SK-N-SH (cell line): ENCODE measurements at regions not wholly inside any gene's neighbourhood (a gene's known extent, or its start where the extent isn't known, plus 50 kb on each side); places are given as distances from the start of the nearest gene placed in this dataset.
A peak's percentile ranks its signal among the peaks of the same experiment; 100 is the strongest.

Experiments used
- CTCF ChIA-PET: fragments of 300-600, 350-600 bp; formaldehyde crosslinking; extraction: SDS; loops from one replicate; lab custom pipeline; 2021; lab: Yijun Ruan, JAX
- POLR2A ChIA-PET: fragments of 350-600 bp; sonication (Branson Sonifier 250); formaldehyde crosslinking; extraction: SDS; loops from one replicate; lab custom pipeline; 2020; ENCODE audit warnings: antibody characterized with exemption, inconsistent platforms; lab: Yijun Ruan, JAX
- DNase-seq: peaks from one replicate; pipeline ENCODE4 v3.0.0; 2012
- H2AFZ ChIP-seq: fragments of 200-600 bp; sonication (generic); 2 replicates; pipeline ENCODE4 v1.8.1; 2016; ENCODE audit warnings: antibody characterized with exemption, mild to moderate bottlenecking, low read depth
- H3F3A ChIP-seq: fragments of 200-600 bp; sonication (generic); replicated peaks from 2 replicates; pipeline ENCODE3; 2016; ENCODE audit warnings: antibody characterized with exemption, mild to moderate bottlenecking; ENCODE audit not compliant: insufficient read depth
- H3K27ac ChIP-seq, 2 experiments: fragments of 200-500 bp in 1 of 2; fragments of 200-600 bp in 1 of 2; sonication (Bioruptor generic) in 1 of 2; sonication (generic), shearing (Covaris generic) in 1 of 2; 2 replicates each; pipeline versions ENCODE4 v1.5.1 to v1.6.1; 2014 to 2016; ENCODE audit warnings: low read depth in 2 of 2, inconsistent platforms in 1 of 2, low read length in 1 of 2, mild to moderate bottlenecking in 1 of 2, mixed read lengths in 1 of 2
- H3K27me3 ChIP-seq: fragments of 200-600 bp; sonication (generic), shearing (Covaris generic); 2 replicates; pipeline ENCODE4 v1.6.1; 2016; ENCODE audit warnings: mixed run types; ENCODE audit not compliant: insufficient read depth
- H3K36me3 ChIP-seq, 2 experiments: fragments of 200-500 bp in 1 of 2; fragments of 200-600 bp in 1 of 2; sonication (Bioruptor generic) in 1 of 2; sonication (generic) in 1 of 2; replicated peaks in 1 of 2; 2 replicates each; pipeline versions ENCODE3 to v1.5.1; 2014 to 2016; ENCODE audit warnings: low read length in 1 of 2, mild to moderate bottlenecking in 1 of 2; ENCODE audit not compliant: insufficient read depth in 2 of 2, control insufficient read depth in 1 of 2
- H3K4me1 ChIP-seq, 2 experiments: fragments of 200-500 bp in 1 of 2; fragments of 200-600 bp in 1 of 2; sonication (Bioruptor generic) in 1 of 2; sonication (generic), shearing (Covaris generic) in 1 of 2; 2 replicates each; pipeline versions ENCODE4 v1.5.1 to v1.6.1; 2014 to 2016; ENCODE audit warnings: low read depth in 1 of 2, low read length in 1 of 2, mixed run types in 1 of 2; ENCODE audit not compliant: insufficient read depth in 2 of 2, control insufficient read depth in 1 of 2
- H3K4me2 ChIP-seq: fragments of 200-600 bp; sonication (generic), shearing (Covaris generic); 2 replicates; pipeline ENCODE4 v1.6.1; 2017; ENCODE audit warnings: mixed run types
- H3K4me3 ChIP-seq, 2 experiments: fragments of 200-500 bp in 1 of 2; fragments of 200-600 bp in 1 of 2; sonication (Bioruptor generic) in 1 of 2; sonication (generic), shearing (Covaris generic) in 1 of 2; 2 replicates each; pipeline versions ENCODE4 v1.5.1 to v1.8.1; 2014 to 2016; ENCODE audit warnings: low read depth in 2 of 2, inconsistent platforms in 1 of 2, low read length in 1 of 2, mild to moderate bottlenecking in 1 of 2, mixed read lengths in 1 of 2, moderate library complexity in 1 of 2
- H3K79me2 ChIP-seq: fragments of 200-600 bp; sonication (generic); 2 replicates; pipeline ENCODE4 v1.8.1; 2017; ENCODE audit warnings: mild to moderate bottlenecking; ENCODE audit not compliant: insufficient read depth
- H3K9ac ChIP-seq: fragments of 200-600 bp; sonication (generic); 2 replicates; pipeline ENCODE4 v1.6.1; 2017; ENCODE audit warnings: mixed run types
- H3K9me2 ChIP-seq: fragments of 200-600 bp; sonication (generic); 2 replicates; pipeline ENCODE4 v1.6.1; 2017; ENCODE audit warnings: mixed run types
- H3K9me3 ChIP-seq: fragments of 200-600 bp; sonication (generic); 2 replicates; pipeline ENCODE4 v1.6.1; 2017; ENCODE audit warnings: mixed run types, mild to moderate bottlenecking, moderate library complexity
- H4K20me1 ChIP-seq: fragments of 200-600 bp; sonication (generic); 2 replicates; pipeline ENCODE4 v1.6.1; 2017; ENCODE audit warnings: mild to moderate bottlenecking, mixed run types; ENCODE audit not compliant: insufficient read depth
- EP300 ChIP-seq, 2 experiments: IDR thresholded peaks; 2 replicates each; pipeline versions ENCODE4 v1.4.0 to v1.6.1; 2012; ENCODE audit warnings: borderline replicate concordance in 1 of 2, low read depth in 1 of 2, low read length in 1 of 2
- FOSL2 ChIP-seq: IDR thresholded peaks from 2 replicates; pipeline ENCODE4 v1.4.0; 2012; ENCODE audit warnings: low read depth, mild to moderate bottlenecking, moderate library complexity, borderline replicate concordance
- FOXM1 ChIP-seq: IDR thresholded peaks from 2 replicates; pipeline ENCODE4 v1.4.0; 2012; ENCODE audit warnings: low read depth, mild to moderate bottlenecking
- JUND ChIP-seq: IDR thresholded peaks from 2 replicates; pipeline ENCODE4 v1.4.0; 2012
- MEF2A ChIP-seq: IDR thresholded peaks from 2 replicates; pipeline ENCODE4 v1.4.0; 2012; ENCODE audit warnings: low read depth, borderline replicate concordance
- MXI1 ChIP-seq: IDR thresholded peaks from 2 replicates; pipeline ENCODE4 v1.6.1; 2012; ENCODE audit warnings: mild to moderate bottlenecking, low read depth, low read length, improper control_type of control experiment
- NFIC ChIP-seq: IDR thresholded peaks from 2 replicates; pipeline ENCODE4 v1.4.0; 2012; ENCODE audit warnings: borderline replicate concordance
- PBX3 ChIP-seq: IDR thresholded peaks from 2 replicates; pipeline ENCODE4; 2012
- RAD21 ChIP-seq: IDR thresholded peaks from 2 replicates; pipeline ENCODE4 v1.6.1; 2012; ENCODE audit warnings: mild to moderate bottlenecking, low read length
- SIN3A ChIP-seq: IDR thresholded peaks from 2 replicates; pipeline ENCODE4 v1.6.1; 2012; ENCODE audit warnings: low read depth, mild to moderate bottlenecking, low read length, moderate library complexity, borderline replicate concordance
- TCF12 ChIP-seq: IDR thresholded peaks from 2 replicates; pipeline ENCODE4 v1.4.0; 2012
- TEAD4 ChIP-seq: IDR thresholded peaks from 2 replicates; pipeline ENCODE4 v1.4.0; 2012; ENCODE audit warnings: mild to moderate bottlenecking, borderline replicate concordance; ENCODE audit not compliant: insufficient read depth
- YY1 ChIP-seq: IDR thresholded peaks from 2 replicates; pipeline ENCODE4 v1.4.0; 2012; ENCODE audit warnings: low read depth, mild to moderate bottlenecking
- TF ChIP-seq, protein P1 (sequence below): IDR thresholded peaks from 2 replicates; pipeline ENCODE4 v1.6.1; 2012; ENCODE audit warnings: mild to moderate bottlenecking, low read depth, low read length, moderate library complexity
- TF ChIP-seq, protein P2 (sequence below): IDR thresholded peaks from 2 replicates; pipeline ENCODE4 v1.4.0; 2012; ENCODE audit warnings: low read depth, borderline replicate concordance

- H3F3A ChIP-seq: peaks cover 12% of the 10 kb centered on the region
- H3K4me3 ChIP-seq: no peak overlapping the region
- no peaks in the 10 kb centered on the region for H3K9me2 ChIP-seq
- peak overlapping the region in 1 of 2 experiments; percentile 94; a peak in 2 of 4 replicates for H3K27ac ChIP-seq
- H2AFZ ChIP-seq: peak overlapping the region; percentile 7; the same call in 1 of the 2 replicates
- no peaks in the 10 kb centered on the region for H4K20me1 ChIP-seq
- no peaks in the 10 kb centered on the region for H3K27me3 ChIP-seq
- H3K79me2 ChIP-seq: no peaks in the 10 kb centered on the region
- peaks cover 12% of the 10 kb centered on the region for H3K9me3 ChIP-seq
- H3K4me2 ChIP-seq: peak overlapping the region; percentile 19; the same call in 1 of the 2 replicates
- peak overlapping the region; percentile 25; the same call in 1 of the 2 replicates for H3K9ac ChIP-seq
- peaks cover 4 to 6% of the 10 kb centered on the region in 2 experiments; a peak in 1 of 4 replicates for H3K4me1 ChIP-seq
- H3K36me3 ChIP-seq: peaks cover 0 to 6% of the 10 kb centered on the region in 2 experiments
- TF ChIP-seq PBX3: peak; percentile 71
- TF ChIP-seq MEF2A: peak; percentile 85
- TF ChIP-seq FOSL2: peak; percentile 51; the same call in 1 of the 2 replicates
- TF ChIP-seq RAD21: no peak
- TF ChIP-seq NFIC: peak; percentile 79
- peak in 1 of 2 experiments; percentile 84; a peak in 2 of 4 replicates for TF ChIP-seq EP300 (IDR thresholded peaks at IDR 0.05; ENCODE audit: borderline replicate concordance in 1 of 2, low read depth in 1 of 2, low read length in 1 of 2)
- TF ChIP-seq, protein P1, sequence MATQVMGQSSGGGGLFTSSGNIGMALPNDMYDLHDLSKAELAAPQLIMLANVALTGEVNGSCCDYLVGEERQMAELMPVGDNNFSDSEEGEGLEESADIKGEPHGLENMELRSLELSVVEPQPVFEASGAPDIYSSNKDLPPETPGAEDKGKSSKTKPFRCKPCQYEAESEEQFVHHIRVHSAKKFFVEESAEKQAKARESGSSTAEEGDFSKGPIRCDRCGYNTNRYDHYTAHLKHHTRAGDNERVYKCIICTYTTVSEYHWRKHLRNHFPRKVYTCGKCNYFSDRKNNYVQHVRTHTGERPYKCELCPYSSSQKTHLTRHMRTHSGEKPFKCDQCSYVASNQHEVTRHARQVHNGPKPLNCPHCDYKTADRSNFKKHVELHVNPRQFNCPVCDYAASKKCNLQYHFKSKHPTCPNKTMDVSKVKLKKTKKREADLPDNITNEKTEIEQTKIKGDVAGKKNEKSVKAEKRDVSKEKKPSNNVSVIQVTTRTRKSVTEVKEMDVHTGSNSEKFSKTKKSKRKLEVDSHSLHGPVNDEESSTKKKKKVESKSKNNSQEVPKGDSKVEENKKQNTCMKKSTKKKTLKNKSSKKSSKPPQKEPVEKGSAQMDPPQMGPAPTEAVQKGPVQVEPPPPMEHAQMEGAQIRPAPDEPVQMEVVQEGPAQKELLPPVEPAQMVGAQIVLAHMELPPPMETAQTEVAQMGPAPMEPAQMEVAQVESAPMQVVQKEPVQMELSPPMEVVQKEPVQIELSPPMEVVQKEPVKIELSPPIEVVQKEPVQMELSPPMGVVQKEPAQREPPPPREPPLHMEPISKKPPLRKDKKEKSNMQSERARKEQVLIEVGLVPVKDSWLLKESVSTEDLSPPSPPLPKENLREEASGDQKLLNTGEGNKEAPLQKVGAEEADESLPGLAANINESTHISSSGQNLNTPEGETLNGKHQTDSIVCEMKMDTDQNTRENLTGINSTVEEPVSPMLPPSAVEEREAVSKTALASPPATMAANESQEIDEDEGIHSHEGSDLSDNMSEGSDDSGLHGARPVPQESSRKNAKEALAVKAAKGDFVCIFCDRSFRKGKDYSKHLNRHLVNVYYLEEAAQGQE: no peak
- peak; percentile 40; the same call in 1 of the 2 replicates for TF ChIP-seq FOXM1
- peak; percentile 83 for TF ChIP-seq TCF12
- peak; percentile 73; the same call in 1 of the 2 replicates for TF ChIP-seq JUND
- TF ChIP-seq SIN3A: no peak
- peak; percentile 69; the same call in 1 of the 2 replicates for TF ChIP-seq TEAD4
- no peak for TF ChIP-seq YY1
- TF ChIP-seq, protein P2, sequence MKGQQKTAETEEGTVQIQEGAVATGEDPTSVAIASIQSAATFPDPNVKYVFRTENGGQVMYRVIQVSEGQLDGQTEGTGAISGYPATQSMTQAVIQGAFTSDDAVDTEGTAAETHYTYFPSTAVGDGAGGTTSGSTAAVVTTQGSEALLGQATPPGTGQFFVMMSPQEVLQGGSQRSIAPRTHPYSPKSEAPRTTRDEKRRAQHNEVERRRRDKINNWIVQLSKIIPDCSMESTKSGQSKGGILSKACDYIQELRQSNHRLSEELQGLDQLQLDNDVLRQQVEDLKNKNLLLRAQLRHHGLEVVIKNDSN: no peak
- TF ChIP-seq MXI1: no peak
- TF ChIP-seq, all 33 proteins: peak for 9
- ChIA-PET CTCF (interaction anchor here (1.0 to 1.6 kb wide), 2 partner anchors 21 to 354 kb away, joined by 3 read pairs; no protein-coding TSS in a partner anchor), POLR2A (no interaction called here)
- DNase-seq: no peak
These were observed 76.7 kb upstream of the CARMIL1 start for GRCh38 chr6:25202504-25202903.
